HG03139 (cell line): ENCODE measurements at regions not wholly inside any gene's neighbourhood (a gene's known extent, or its start where the extent isn't known, plus 50 kb on each side); places are given as distances from the start of the nearest gene placed in this dataset.
"Not testable (repeated sequence)": the region's sequence is repeated elsewhere in the genome, so short reads cannot be mapped to it uniquely, and the experiment has no call there.

Source experiments
- ATAC-seq: cut with Tn5 transposase; IDR thresholded peaks from one replicate; pipeline ENCODE4 v1.9.1; 2021; ENCODE audit not compliant: unreplicated experiment

GRCh38 chr5:67774786-67775185 is 440.8 kb upstream of the PIK3R1 start:
- ATAC-seq, result no peak

GRCh38 chr5:67774267-67774552 is 441.3 kb upstream of the PIK3R1 start:
- ATAC-seq, result no peak

- ATAC-seq, result no peak
Measured at GRCh38 chr5:67773411-67774266, 441.9 kb upstream of the PIK3R1 start.

- ATAC-seq, result no peak
Measured at GRCh38 chr5:67771791-67772190, 443.8 kb upstream of the PIK3R1 start.

GRCh38 chr5:67771221-67771620 is 444.3 kb upstream of the PIK3R1 start:
- ATAC-seq, result no peak

GRCh38 chr5:67770431-67771025 is 445.0 kb upstream of the PIK3R1 start:
- ATAC-seq, result no peak

GRCh38 chr5:67765697-67766096 is 449.9 kb upstream of the PIK3R1 start:
- no peak for ATAC-seq

GRCh38 chr5:67757771-67758170 is 457.8 kb upstream of the PIK3R1 start:
- not testable (repeated sequence) for ATAC-seq

GRCh38 chr5:67752357-67752708 is 463.2 kb upstream of the PIK3R1 start:
- ATAC-seq, result no peak

- ATAC-seq, result no peak
Measured at GRCh38 chr5:67748165-67748690, 467.3 kb upstream of the PIK3R1 start.

GRCh38 chr5:67747096-67747495 is 468.5 kb upstream of the PIK3R1 start:
- ATAC-seq, result no peak

GRCh38 chr5:67746608-67747007 is 468.9 kb upstream of the PIK3R1 start:
- ATAC-seq, result not testable (repeated sequence)

GRCh38 chr5:67746103-67746502 is 469.5 kb upstream of the PIK3R1 start:
- no peak for ATAC-seq

GRCh38 chr5:67732921-67733320 is 482.6 kb upstream of the PIK3R1 start:
- no peak for ATAC-seq

GRCh38 chr5:67732471-67732870 is 483.1 kb upstream of the PIK3R1 start:
- no peak for ATAC-seq

GRCh38 chr5:67731886-67732285 is 483.7 kb upstream of the PIK3R1 start:
- ATAC-seq, result no peak

GRCh38 chr5:67730917-67731474 is 484.6 kb upstream of the PIK3R1 start:
- ATAC-seq, result no peak

- no peak for ATAC-seq
Measured at GRCh38 chr5:67728326-67728890, 487.1 kb upstream of the PIK3R1 start.

GRCh38 chr5:67725604-67726003 is 490.0 kb upstream of the PIK3R1 start:
- ATAC-seq, result no peak

GRCh38 chr5:67724412-67725135 is 491.0 kb upstream of the PIK3R1 start:
- ATAC-seq, result no peak

- no peak for ATAC-seq
Measured at GRCh38 chr5:67723873-67724272, 491.7 kb upstream of the PIK3R1 start.
